ENCODE measurements at regions not wholly inside any gene's neighbourhood (a gene's known extent, or its start where the extent isn't known, plus 50 kb on each side); places are given as distances from the start of the nearest gene placed in this dataset.

- Mint-ChIP-seq H3K27me3 (ENCODE audit: unreplicated experiment) (peaks cover 3% of the 10 kb centered on the region), H3K4me3 (ENCODE audit: unreplicated experiment) (no peak overlapping the region), H3K27ac (ENCODE audit: unreplicated experiment) (no peak overlapping the region), H3K4me1 (ENCODE audit: unreplicated experiment) (peaks cover 21% of the 10 kb centered on the region), H3K9me3 (ENCODE audit: unreplicated experiment) (no peaks in the 10 kb centered on the region), H3K36me3 (ENCODE audit: low read depth, unreplicated experiment) (no peaks in the 10 kb centered on the region)
- TF ChIP-seq CTCF (IDR thresholded peaks at IDR 0.05; ENCODE audit: unreplicated experiment), result no peak
- DNase-seq (ENCODE audit: low spot score), result no peak
Measured at GRCh38 chr12:3931206-3931605, 58.0 kb upstream of the PARP11 start.

GRCh38 chr12:3929875-3930615, 56.8 kb upstream of the PARP11 start:
- TF ChIP-seq CTCF (IDR thresholded peaks at IDR 0.05; ENCODE audit: unreplicated experiment), result no peak
- no peak for DNase-seq (ENCODE audit: low spot score)
- H3K4me3 Mint-ChIP-seq (ENCODE audit: unreplicated experiment), result no peak overlapping the region
- H3K27ac Mint-ChIP-seq (ENCODE audit: unreplicated experiment), result peak overlapping the region; percentile 61
- no peaks in the 10 kb centered on the region for H3K9me3 Mint-ChIP-seq (ENCODE audit: unreplicated experiment)
- H3K36me3 Mint-ChIP-seq (ENCODE audit: low read depth, unreplicated experiment), result no peaks in the 10 kb centered on the region
- peaks cover 3% of the 10 kb centered on the region for H3K27me3 Mint-ChIP-seq (ENCODE audit: unreplicated experiment)
- peaks cover 23% of the 10 kb centered on the region for H3K4me1 Mint-ChIP-seq (ENCODE audit: unreplicated experiment)

- Mint-ChIP-seq H3K4me1 (ENCODE audit: unreplicated experiment) (peaks cover 26% of the 10 kb centered on the region), H3K4me3 (ENCODE audit: unreplicated experiment) (no peak overlapping the region), H3K27me3 (ENCODE audit: unreplicated experiment) (peaks cover 5% of the 10 kb centered on the region), H3K9me3 (ENCODE audit: unreplicated experiment) (no peaks in the 10 kb centered on the region), H3K27ac (ENCODE audit: unreplicated experiment) (peak overlapping the region; percentile 90), H3K36me3 (ENCODE audit: low read depth, unreplicated experiment) (no peaks in the 10 kb centered on the region)
- DNase-seq (ENCODE audit: low spot score), result peak; percentile 32
- no peak for TF ChIP-seq CTCF (IDR thresholded peaks at IDR 0.05; ENCODE audit: unreplicated experiment)
Measured at GRCh38 chr12:3928538-3929184, 55.5 kb upstream of the PARP11 start.

- H3K4me1 Mint-ChIP-seq (ENCODE audit: unreplicated experiment), result peaks cover 31% of the 10 kb centered on the region
- DNase-seq (ENCODE audit: low spot score), result no peak
- H3K4me3 Mint-ChIP-seq (ENCODE audit: unreplicated experiment), result no peak overlapping the region
- no peak overlapping the region for H3K27ac Mint-ChIP-seq (ENCODE audit: unreplicated experiment)
- H3K27me3 Mint-ChIP-seq (ENCODE audit: unreplicated experiment), result peaks cover 2% of the 10 kb centered on the region
- no peaks in the 10 kb centered on the region for H3K9me3 Mint-ChIP-seq (ENCODE audit: unreplicated experiment)
- no peak for TF ChIP-seq CTCF (IDR thresholded peaks at IDR 0.05; ENCODE audit: unreplicated experiment)
- no peaks in the 10 kb centered on the region for H3K36me3 Mint-ChIP-seq (ENCODE audit: low read depth, unreplicated experiment)
Measured at GRCh38 chr12:3925621-3926020, 52.4 kb upstream of the PARP11 start.

GRCh38 chr12:3924761-3925160, 51.6 kb upstream of the PARP11 start:
- Mint-ChIP-seq H3K27ac (ENCODE audit: unreplicated experiment) (no peak overlapping the region), H3K4me3 (ENCODE audit: unreplicated experiment) (no peak overlapping the region), H3K27me3 (ENCODE audit: unreplicated experiment) (peaks cover 2% of the 10 kb centered on the region), H3K4me1 (ENCODE audit: unreplicated experiment) (peaks cover 28% of the 10 kb centered on the region), H3K36me3 (ENCODE audit: low read depth, unreplicated experiment) (no peaks in the 10 kb centered on the region), H3K9me3 (ENCODE audit: unreplicated experiment) (no peaks in the 10 kb centered on the region)
- TF ChIP-seq CTCF (IDR thresholded peaks at IDR 0.05; ENCODE audit: unreplicated experiment), result no peak
- no peak for DNase-seq (ENCODE audit: low spot score)
